M059J (cell line): ENCODE measurements at regions not wholly inside any gene's neighbourhood (a gene's known extent, or its start where the extent isn't known, plus 50 kb on each side); places are given as distances from the start of the nearest gene placed in this dataset.
A peak's percentile ranks its signal among the peaks of the same experiment; 100 is the strongest.
"Not testable (repeated sequence)": the region's sequence is repeated elsewhere in the genome, so short reads cannot be mapped to it uniquely, and the experiment has no call there.

Experiments
- DNase-seq: peaks from one replicate; pipeline ENCODE4 v3.0.0-alpha.2; 2012; ENCODE audit warnings: low read depth

GRCh38 chr4:86523333-86523732 is 70.8 kb upstream of the PTPN13 start:
- no peak for DNase-seq

- not testable (repeated sequence) for DNase-seq
Observed at GRCh38 chr4:86527713-86528112, 66.4 kb upstream of the PTPN13 start.

- no peak for DNase-seq
Observed at GRCh38 chr4:86529436-86529835, 64.7 kb upstream of the PTPN13 start.

GRCh38 chr4:86530183-86530582 is 63.9 kb upstream of the PTPN13 start:
- no peak for DNase-seq

DNA sequence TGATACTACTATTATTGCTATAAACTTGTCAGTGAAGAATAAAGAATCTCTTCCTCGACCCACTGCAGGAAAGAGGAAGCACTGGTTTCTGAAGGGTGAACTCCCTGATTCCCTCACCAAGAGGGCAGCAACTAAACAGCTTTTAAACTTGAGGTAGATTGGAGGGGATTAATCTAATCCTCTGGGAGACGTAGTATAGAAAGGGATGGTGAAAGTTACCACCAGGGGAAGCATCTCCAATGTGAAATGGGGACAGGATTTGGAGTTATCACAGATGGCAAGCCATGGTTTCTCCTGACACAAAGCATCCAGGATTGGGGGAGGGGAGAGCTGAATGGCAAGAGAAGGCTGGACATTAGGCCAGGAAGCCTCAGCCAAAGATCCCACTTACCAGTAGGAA is 62.7 kb upstream of the PTPN13 start:
- no peak for DNase-seq

DNA sequence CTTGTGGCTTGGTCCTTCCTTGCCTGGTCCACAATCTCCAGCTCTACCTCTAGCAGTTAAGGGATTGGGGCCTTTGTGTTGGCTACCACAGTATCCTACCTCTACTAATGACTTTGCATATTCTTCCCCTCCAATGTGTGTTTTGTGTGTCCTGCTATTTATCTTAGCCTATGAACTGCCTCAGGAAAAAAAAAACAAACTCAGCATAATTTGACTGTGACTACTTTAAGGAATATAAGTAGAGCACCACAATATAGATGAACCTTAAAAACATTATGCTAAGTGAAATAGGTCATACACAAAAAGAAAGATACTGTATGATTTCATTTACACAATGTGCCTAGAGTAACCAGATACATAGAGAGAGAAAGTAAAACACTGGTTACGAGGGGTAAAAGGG is 61.3 kb upstream of the PTPN13 start:
- DNase-seq = no peak

DNA sequence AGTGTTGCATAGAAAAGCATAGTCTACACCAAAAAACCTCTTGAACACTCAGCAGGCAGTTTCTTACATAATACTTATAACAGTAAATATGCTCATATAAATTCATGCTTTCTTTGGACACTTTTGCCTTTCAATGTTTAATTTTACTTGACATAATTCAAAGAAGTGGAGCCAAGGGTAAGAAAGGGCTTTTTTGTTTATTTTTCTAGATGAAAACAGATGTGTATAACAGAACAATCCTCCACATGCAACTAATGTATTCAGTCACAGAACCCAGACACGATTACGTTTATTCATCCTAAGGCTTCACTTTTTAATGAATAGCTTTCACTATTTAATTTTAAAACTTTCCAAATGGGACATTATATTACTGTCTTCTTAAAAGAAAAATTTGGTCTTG is 58.0 kb upstream of the PTPN13 start:
- DNase-seq = no peak

DNA sequence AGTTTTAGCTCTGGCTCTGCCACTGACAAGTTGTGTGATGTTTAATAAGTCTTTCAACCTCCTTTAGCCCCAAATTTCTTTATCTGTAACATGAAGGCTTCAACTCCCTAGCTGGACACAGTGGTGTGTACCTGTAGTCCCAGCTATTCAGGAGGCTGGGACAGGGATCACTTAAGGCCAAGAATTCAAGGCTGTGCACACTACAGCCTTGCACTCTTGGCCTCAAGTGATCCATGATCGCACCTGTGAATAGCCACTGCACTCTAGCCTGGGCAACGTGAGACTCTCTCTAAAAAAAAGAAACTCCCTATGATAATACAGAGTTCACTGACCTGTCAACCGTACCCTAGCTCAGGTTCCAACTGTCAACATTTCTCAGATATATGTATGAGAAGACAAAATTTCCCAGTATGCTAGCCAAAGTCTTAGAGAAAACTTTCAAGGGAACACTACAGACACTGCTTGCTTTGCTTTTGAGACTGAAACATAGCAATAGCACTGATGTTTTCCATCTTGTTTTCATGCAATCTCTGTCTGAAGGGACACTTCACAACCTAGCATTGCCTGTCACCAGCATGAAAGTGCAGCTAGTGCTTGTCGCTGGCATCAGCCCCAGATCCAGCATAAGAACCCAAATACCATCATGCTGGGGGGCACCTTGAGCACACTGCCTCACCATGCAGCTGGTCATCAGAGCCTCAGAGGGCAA is 51.6 kb upstream of the PTPN13 start:
- no peak for DNase-seq

DNA sequence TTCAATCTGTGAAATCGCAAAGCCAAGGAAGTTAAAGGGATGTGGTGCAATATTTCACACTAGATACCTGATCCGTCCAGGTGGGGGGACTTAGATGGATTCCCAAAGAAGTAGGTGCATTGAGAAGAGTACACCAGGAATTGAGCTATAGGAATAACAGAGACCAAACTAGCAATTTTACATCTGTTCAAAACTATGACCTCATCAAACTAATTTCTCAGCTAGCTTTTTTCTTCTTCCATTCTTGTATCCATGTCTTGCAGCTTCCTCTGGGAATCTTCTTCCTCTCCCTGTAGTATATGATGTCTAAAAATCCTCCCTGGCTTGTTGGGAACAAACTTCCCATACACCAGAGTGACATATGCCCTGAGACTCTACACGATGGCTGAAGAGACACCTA is 51.0 kb upstream of the PTPN13 start:
- DNase-seq = no peak

DNA sequence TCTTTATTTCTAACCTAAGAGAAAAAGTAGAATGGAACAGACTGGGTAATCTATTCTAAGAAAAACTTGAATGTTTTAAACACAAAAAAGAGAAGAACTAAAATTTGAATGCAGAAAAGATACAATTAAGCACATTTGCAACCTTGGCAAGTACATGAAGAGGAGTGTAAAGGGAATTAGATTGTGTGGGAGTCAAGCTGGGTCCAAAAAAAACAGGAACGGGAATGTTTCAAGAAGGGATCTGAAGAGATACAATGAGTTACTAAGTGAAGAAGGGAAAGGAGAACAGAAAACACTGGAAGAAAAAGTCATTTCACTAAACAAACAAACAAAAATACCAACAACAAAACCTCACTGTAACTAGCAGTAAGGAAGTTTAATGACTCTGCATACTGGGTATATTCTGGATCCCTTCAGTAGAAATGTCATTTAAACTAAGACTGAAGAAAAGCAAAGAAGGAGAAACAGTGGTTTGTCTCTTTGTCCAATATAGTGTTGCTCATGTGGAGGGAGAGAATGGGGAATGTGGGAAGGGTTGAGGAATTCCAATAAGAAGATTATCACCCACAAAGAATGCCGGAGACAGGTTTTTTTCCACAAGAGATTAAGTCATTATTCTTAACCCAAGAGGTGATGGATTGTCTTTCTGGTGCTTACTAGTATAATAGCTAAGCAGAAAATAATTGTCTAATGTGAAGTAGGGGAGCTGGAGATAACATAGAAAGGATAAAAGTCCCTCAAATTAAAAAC is 50.4 kb upstream of the PTPN13 start:
- DNase-seq = peak; percentile 43

DNA sequence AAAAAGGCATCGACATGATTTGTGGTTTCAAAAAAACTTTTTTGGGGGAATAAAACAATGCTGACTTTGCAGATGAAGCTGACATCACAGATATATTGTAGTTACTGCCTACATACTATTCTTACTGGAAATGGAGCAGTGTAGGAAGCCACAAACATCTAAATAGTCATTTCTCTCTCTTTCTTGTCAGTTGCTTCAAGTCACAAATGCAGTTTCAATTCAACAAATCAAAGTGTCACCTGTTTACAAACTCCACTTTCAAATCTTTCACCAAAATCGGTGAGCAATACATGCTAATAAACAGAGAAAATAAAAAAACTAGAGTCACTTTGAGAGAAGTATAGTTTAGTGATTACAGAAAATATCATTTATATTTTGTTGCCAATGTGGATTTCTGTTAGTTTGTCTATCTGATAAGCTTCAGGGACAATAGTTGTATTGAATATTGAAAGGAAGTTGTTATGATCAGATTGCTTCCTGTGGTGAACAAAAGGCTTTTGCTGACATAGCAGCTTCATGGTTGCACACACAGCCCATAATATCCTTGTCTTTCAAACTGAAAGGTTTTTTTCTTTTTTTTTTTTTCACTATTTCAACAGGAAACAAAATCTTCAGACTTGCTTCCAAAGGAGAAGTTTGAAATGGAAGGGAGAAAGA is 49.7 kb upstream of the PTPN13 start:
- DNase-seq = peak; percentile 11
